GF-D8 (cell line): ENCODE measurements at regions not wholly inside any gene's neighbourhood (a gene's known extent, or its start where the extent isn't known, plus 50 kb on each side); places are given as distances from the start of the nearest gene placed in this dataset.
"Not testable (repeated sequence)": the region's sequence is repeated elsewhere in the genome, so short reads cannot be mapped to it uniquely, and the experiment has no call there.

Experiments
- DNase-seq: peaks from one replicate; lab custom pipeline; 2025; lab: John Stamatoyannopoulos, UW

GRCh38 chr16:22656573-22656972 is 145.9 kb downstream of the NPIPB5 start:
- DNase-seq = not testable (repeated sequence)

GRCh38 chr16:22659933-22660332 is 149.2 kb downstream of the NPIPB5 start:
- DNase-seq = no peak

GRCh38 chr16:22660441-22661160 is 149.9 kb downstream of the NPIPB5 start:
- no peak for DNase-seq

- no peak for DNase-seq
These were observed 150.5 kb downstream of the NPIPB5 start for GRCh38 chr16:22661161-22661647.

- not testable (repeated sequence) for DNase-seq
These were observed 151.0 kb upstream of the HS3ST2 start for GRCh38 chr16:22662958-22663357.

- DNase-seq = no peak
These were observed 150.4 kb upstream of the HS3ST2 start for GRCh38 chr16:22663389-22664064.

- no peak for DNase-seq
These were observed 149.8 kb upstream of the HS3ST2 start for GRCh38 chr16:22664132-22664531.

- no peak for DNase-seq
These were observed 149.4 kb upstream of the HS3ST2 start for GRCh38 chr16:22664561-22664997.

GRCh38 chr16:22665048-22665797 is 148.7 kb upstream of the HS3ST2 start:
- DNase-seq = no peak

GRCh38 chr16:22665803-22666202 is 148.2 kb upstream of the HS3ST2 start:
- DNase-seq = no peak

- DNase-seq = no peak
These were observed 145.6 kb upstream of the HS3ST2 start for GRCh38 chr16:22668318-22668717.

- no peak for DNase-seq
These were observed 143.9 kb upstream of the HS3ST2 start for GRCh38 chr16:22670044-22670536.

GRCh38 chr16:22670551-22671041 is 143.4 kb upstream of the HS3ST2 start:
- no peak for DNase-seq

GRCh38 chr16:22671301-22672076 is 142.5 kb upstream of the HS3ST2 start:
- DNase-seq = no peak

- no peak for DNase-seq
These were observed 141.1 kb upstream of the HS3ST2 start for GRCh38 chr16:22672830-22673210.

GRCh38 chr16:22673421-22673831 is 140.5 kb upstream of the HS3ST2 start:
- DNase-seq = no peak

GRCh38 chr16:22674832-22675191 is 139.2 kb upstream of the HS3ST2 start:
- no peak for DNase-seq

GRCh38 chr16:22675745-22676540 is 138.0 kb upstream of the HS3ST2 start:
- no peak for DNase-seq

GRCh38 chr16:22677024-22677830 is 136.7 kb upstream of the HS3ST2 start:
- DNase-seq = no peak

- no peak for DNase-seq
These were observed 135.7 kb upstream of the HS3ST2 start for GRCh38 chr16:22678311-22678710.
